ENCODE measurements at regions not wholly inside any gene's neighbourhood (a gene's known extent, or its start where the extent isn't known, plus 50 kb on each side); places are given as distances from the start of the nearest gene placed in this dataset.

- DNase-seq, result no peak
These were observed 236.5 kb downstream of the C16orf95 start for GRCh38 chr16:87080571-87081167.

DNA sequence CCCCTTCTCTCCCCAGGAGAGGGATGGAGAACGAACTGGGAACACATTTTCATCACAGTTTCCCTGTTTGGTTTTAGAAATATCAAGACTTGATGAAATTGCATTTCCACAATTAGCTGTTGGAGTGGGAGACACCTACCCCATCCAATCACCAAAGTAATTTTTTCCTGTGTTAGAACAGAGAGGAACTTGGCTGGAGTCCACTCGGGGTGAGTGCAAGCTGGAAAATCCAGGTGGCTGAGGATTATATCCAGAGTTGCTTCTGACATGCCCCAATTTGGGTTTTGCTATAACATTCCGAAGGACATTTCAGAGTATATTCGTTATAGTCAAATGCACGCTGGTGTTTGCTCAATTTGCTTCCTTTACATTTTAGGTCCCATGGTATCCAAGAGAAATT is 231.8 kb downstream of the C16orf95 start:
- DNase-seq, result no peak

DNA sequence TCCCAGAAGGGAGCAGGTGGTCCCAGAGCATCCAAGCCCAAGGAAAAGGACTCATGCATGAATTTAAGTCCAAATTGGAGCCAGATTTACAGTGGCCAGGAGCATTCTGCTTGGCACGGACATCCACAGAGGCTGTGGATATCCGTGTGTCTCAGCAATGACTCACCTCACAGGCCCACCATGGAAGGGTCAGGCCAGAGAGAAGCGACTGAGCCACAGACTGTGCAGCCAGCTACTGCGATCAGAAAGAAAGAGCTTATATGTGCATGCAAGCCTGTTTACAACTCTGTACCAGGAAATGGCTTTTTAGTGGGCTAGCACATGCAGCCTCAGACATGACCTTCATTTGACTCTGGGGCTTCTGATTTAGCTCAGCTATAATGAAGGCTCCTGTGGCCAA is 231.0 kb downstream of the C16orf95 start:
- DNase-seq, result no peak

GRCh38 chr16:87086575-87086974 is 230.6 kb downstream of the C16orf95 start:
- no peak for DNase-seq

DNA sequence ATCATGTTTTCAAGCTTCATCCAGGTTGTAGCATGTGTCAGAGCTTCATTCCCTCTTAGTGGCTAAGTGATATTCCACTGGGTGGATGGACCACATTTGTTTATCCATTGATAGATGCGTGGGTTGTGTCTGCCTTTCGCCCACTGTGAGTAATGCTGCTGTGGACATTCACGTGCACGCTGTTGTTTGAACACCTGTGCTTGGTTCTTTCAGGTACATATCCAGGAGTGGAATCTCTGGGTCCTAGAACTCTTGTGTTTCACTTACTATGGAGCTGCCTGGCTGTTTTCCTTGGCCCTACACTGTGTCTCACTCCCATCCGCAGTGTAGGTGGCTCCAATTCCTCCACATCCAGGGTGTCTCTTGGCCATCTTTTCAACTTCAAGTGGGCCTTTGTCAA is 224.2 kb downstream of the C16orf95 start:
- no peak for DNase-seq

DNA sequence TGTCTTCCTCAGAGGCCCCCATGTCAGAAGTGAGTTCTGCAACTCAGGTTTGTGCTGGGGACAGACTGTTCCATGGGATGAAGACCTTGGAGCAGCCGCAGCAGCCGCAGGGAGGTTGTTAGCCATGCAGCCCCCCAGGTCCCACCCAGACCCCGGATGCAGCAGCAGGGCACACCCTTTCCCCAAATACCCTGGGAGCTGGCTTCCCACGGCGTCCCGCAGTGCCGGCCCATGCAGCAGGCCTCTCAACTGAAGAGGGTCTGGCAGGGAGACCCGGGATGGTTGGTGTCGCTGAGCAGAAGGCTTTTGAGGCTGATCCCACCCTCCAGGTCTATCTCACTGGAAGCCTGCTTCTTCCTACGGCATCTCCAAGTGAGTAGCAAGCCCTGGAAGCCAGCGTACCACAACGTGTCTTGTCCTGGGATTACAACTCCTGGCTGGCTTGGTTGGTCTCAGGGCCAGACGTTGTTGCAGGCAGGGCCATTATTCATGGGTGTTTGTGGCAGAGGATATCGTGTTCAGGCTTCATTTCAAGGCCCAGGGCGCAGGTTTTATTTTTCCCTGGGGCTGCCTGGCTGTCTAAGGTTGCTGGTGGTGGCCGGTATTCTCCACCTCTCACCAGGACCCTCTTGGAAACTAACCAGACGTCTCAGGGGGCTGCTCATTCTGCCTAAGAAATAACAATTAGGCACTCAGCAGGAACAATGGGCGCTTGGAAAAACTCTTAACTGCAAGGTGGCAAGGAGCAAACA is 223.2 kb downstream of the C16orf95 start:
- no peak for DNase-seq

DNA sequence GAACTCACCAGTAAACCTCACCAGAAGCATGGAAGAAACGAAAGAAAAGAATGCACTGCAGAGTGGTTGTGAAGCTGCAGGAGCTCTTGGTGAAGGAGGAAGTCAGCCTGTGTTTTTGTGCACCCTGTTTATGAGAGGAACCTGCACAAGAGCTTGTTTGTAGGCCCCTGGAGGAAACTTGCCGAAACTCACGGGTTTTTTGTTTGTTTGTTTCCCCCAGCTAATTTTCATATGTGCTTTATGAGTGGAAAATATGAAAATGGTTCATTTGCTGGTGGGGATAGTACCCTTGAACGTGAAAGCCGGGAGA is 222.7 kb downstream of the C16orf95 start:
- no peak for DNase-seq

GRCh38 chr16:87095271-87095670 is 221.9 kb downstream of the C16orf95 start:
- DNase-seq, result no peak

GRCh38 chr16:87096746-87097333 is 220.4 kb downstream of the C16orf95 start:
- DNase-seq, result no peak

GRCh38 chr16:87098361-87098760 is 218.8 kb downstream of the C16orf95 start:
- DNase-seq, result no peak

- DNase-seq, result no peak
These were observed 218.0 kb downstream of the C16orf95 start for GRCh38 chr16:87098976-87099720.

DNA sequence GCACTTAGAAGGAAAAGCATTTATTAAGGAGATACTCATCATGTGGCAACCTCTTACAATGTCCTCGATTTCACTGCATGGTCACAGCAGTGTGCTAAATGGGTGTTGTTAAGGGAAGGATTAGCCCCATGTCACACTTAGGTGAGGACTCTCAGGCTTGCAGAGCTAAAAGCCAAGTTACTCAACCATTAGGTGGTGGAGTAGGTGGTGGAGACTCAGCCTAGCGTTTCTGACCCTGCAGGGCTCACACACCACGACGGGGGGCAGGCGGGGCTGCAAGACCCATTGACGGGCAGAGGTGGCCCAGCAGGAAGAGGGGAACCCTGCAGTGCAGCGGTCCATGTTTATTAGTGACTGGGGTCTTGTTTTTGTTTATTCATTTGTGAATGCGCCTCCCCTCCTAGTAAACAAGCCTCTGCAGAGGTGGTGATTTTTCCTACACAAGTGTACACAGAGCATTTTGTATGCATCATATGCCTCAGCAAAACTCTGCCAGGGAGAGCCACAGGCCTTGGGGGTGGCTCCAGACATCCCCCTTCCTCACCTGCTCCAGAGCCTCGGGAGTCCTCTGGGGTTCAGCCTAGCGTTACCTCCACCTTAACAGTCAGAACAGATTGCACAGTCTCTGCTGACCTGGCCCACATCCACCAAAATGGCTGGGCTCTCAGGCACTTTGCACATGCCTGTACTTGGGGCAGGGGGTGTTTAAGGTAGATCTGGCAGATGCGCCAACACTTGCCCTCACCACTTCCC is 216.7 kb downstream of the C16orf95 start:
- DNase-seq, result no peak

- DNase-seq, result no peak
These were observed 215.3 kb downstream of the C16orf95 start for GRCh38 chr16:87101903-87102302.

- DNase-seq, result no peak
These were observed 210.0 kb downstream of the C16orf95 start for GRCh38 chr16:87107201-87107600.

- no peak for DNase-seq
These were observed 208.9 kb downstream of the C16orf95 start for GRCh38 chr16:87108278-87108677.

- DNase-seq, result no peak
These were observed 208.3 kb downstream of the C16orf95 start for GRCh38 chr16:87108941-87109340.

DNA sequence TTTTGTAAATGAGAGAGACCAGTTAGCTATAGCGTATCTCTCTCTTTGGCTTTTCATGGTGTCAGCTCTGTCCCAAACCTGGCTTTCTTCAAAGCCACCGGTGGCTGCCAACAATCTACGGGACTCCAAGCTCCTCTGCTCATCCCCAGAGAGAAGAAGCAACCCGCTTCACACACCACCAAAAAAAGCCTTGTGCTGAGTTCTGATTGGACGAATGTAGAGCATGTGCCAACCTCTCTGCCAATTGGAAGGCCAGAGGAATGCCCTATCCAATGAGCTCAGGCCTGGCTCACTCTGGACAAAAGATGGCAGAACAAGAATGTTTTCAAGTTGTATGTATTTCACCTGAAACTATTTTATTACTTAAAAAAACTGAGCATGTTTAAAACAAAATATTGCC is 202.4 kb downstream of the C16orf95 start:
- no peak for DNase-seq

DNA sequence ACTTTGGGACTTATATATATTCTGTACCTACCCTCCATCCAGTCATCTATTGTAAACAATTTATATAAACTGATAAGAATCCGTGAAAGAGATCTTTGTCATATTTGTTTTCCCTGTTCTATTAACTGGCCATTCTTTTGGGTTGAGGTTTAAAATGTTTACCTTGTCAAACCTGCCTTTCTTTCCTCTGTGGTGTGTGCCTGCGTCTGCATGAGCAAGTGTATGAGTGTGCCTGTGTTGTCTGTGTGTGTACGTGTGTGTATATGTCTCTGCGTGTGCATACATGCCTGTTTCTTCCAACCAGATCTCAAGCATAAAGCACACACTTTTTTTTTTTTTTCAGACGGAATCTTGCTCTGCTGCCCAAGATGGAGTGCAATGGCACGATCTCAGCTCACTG is 201.5 kb downstream of the C16orf95 start:
- no peak for DNase-seq

- DNase-seq, result no peak
These were observed 199.3 kb downstream of the C16orf95 start for GRCh38 chr16:87117936-87118335.

DNA sequence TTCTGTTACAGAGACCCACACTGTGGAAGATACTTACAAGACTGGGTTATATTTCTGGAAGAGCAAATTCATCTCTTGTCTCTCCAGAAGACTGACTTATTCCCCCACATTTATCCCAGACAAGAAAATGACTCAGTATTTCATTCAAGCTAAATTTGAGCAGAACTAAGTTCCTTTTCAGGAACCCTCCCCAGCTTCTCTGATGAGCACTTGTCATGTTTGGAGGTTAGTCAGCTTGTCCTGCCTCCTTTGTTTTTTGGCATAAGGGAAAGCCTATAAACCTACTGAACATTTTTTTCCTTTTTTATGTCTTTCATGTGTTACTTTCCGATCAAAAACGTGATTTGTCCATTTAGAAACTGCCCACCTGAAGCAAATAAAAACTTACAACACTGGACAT is 198.0 kb downstream of the C16orf95 start:
- DNase-seq, result no peak

GRCh38 chr16:87119748-87120147 is 197.4 kb downstream of the C16orf95 start:
- DNase-seq, result no peak

DNA sequence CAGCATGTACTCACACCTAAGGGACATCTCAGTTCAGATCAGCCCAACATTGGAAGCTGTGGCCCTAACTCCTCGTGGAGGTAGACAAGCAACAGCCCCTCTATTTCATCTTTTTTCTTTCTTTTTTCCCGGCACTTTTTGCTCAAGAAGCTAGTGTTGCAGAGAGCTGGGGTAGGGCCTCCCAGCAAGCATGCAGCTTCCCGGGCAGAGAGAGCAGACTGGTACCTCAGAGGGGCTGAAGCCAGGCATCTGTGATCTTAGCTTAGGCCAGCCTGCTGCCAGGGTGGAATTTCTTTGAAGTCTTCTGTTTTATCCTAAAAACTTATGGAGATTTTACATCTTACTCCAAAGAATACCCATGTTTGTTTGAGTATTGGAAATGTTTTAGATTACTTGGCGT is 195.4 kb downstream of the C16orf95 start:
- DNase-seq, result no peak

GRCh38 chr16:87123356-87124001 is 193.7 kb downstream of the C16orf95 start:
- no peak for DNase-seq
